Suprapubic skin (tissue), 4 donors: ENCODE measurements at regions not wholly inside any gene's neighbourhood (a gene's known extent, or its start where the extent isn't known, plus 50 kb on each side); places are given as distances from the start of the nearest gene placed in this dataset.

Source experiments
- DNase-seq, 2 donors: peaks; one replicate each; pipeline ENCODE4 v3.0.0-alpha.2; 2019; ENCODE audit warnings: low spot score in 2 of 2
- H3K27ac ChIP-seq: fragments of 200-600 bp; sonication (generic); one replicate; pipeline ENCODE4 v1.5.1; 2019
- H3K27me3 ChIP-seq: fragments of 200-600 bp; sonication (generic); one replicate; pipeline ENCODE4 v1.5.1; 2019
- H3K36me3 ChIP-seq: fragments of 200-600 bp; sonication (generic); one replicate; pipeline ENCODE4 v1.5.1; 2019
- H3K4me1 ChIP-seq: fragments of 200-600 bp; sonication (generic); one replicate; pipeline ENCODE4 v1.5.1; 2019
- H3K4me3 ChIP-seq: fragments of 200-600 bp; sonication (generic); one replicate; pipeline ENCODE4 v1.5.1; 2019; ENCODE audit warnings: mild to moderate bottlenecking
- H3K9me3 ChIP-seq: fragments of 200-600 bp; sonication (generic); one replicate; pipeline ENCODE4 v1.5.1; 2019
- CTCF ChIP-seq, 2 donors: fragments of 200-600 bp in 1 of 2; fragments of 450-650 bp in 1 of 2; sonication (generic) in 1 of 2; IDR thresholded peaks; one replicate each; pipeline ENCODE4 v1.5.1; 2016 to 2019; ENCODE audit warnings: antibody characterized with exemption in 2 of 2, mild to moderate bottlenecking in 1 of 2, moderate library complexity in 1 of 2
- EP300 ChIP-seq: sonication (generic); formaldehyde crosslinking; IDR thresholded peaks from one replicate; pipeline ENCODE4 v1.6.1; 2017; ENCODE audit warnings: antibody characterized with exemption
- POLR2A ChIP-seq, 2 donors: fragments of 450-650 bp; IDR thresholded peaks; one replicate each; pipeline ENCODE4 v1.6.1; 2017; ENCODE audit warnings: antibody characterized with exemption in 2 of 2, mild to moderate bottlenecking in 2 of 2, moderate library complexity in 2 of 2
- POLR2AphosphoS5 ChIP-seq, 3 donors: sonication (generic); formaldehyde crosslinking; IDR thresholded peaks; one replicate each; pipeline ENCODE4 v1.6.1; 2017; ENCODE audit warnings: antibody characterized with exemption in 3 of 3
- WGBS: methylation state at CpG from one replicate; pipeline ENCODE4 v1.1.5; 2018; 5-methylcytosine and 5-hydroxymethylcytosine counted together

- no peak for DNase-seq
- no peak for TF ChIP-seq CTCF (IDR thresholded peaks at IDR 0.05)
- no peak for TF ChIP-seq POLR2A (IDR thresholded peaks at IDR 0.05)
- no peak for TF ChIP-seq EP300
- no peaks in the 10 kb centered on the region for H3K36me3 ChIP-seq
- H3K9me3 ChIP-seq: no peaks in the 10 kb centered on the region
- WGBS: 89% methylated on average over 3 of the region's 3 CpGs
- H3K27me3 ChIP-seq: no peaks in the 10 kb centered on the region
- no peak overlapping the region for H3K4me3 ChIP-seq
- H3K27ac ChIP-seq: no peak overlapping the region
- H3K4me1 ChIP-seq: no peaks in the 10 kb centered on the region
Observed at GRCh38 chr20:11356061-11356460, 561.6 kb upstream of the BTBD3 start.

- TF ChIP-seq POLR2A (IDR thresholded peaks at IDR 0.05) (no peak), EP300 (no peak), CTCF (IDR thresholded peaks at IDR 0.05) (no peak), POLR2AphosphoS5 (IDR thresholded peaks at IDR 0.05) (no peak)
- no peak overlapping the region for H3K4me3 ChIP-seq
- H3K9me3 ChIP-seq: no peaks in the 10 kb centered on the region
- no peak for DNase-seq
- 93% methylated on average over 3 of the region's 3 CpGs for WGBS
- no peak overlapping the region for H3K27ac ChIP-seq
- H3K4me1 ChIP-seq: peaks cover 3% of the 10 kb centered on the region
- no peaks in the 10 kb centered on the region for H3K36me3 ChIP-seq
- H3K27me3 ChIP-seq: no peaks in the 10 kb centered on the region
Observed at GRCh38 chr20:11362450-11362849, 555.2 kb upstream of the BTBD3 start.

GRCh38 chr20:11364736-11365135, 553.0 kb upstream of the BTBD3 start:
- no peaks in the 10 kb centered on the region for H3K27me3 ChIP-seq
- H3K36me3 ChIP-seq: no peaks in the 10 kb centered on the region
- no peak for DNase-seq
- 98% methylated on average over 5 of the region's 5 CpGs for WGBS
- peaks cover 15% of the 10 kb centered on the region for H3K4me1 ChIP-seq
- H3K4me3 ChIP-seq: no peak overlapping the region
- no peak overlapping the region for H3K27ac ChIP-seq
- H3K9me3 ChIP-seq: no peaks in the 10 kb centered on the region
- TF ChIP-seq POLR2A (IDR thresholded peaks at IDR 0.05) (no peak), POLR2AphosphoS5 (IDR thresholded peaks at IDR 0.05) (no peak), EP300 (no peak), CTCF (IDR thresholded peaks at IDR 0.05) (no peak)

GRCh38 chr20:11366660-11367059, 551.0 kb upstream of the BTBD3 start:
- Histone ChIP-seq H3K36me3 (no peaks in the 10 kb centered on the region), H3K9me3 (no peaks in the 10 kb centered on the region), H3K4me1 (peaks cover 18% of the 10 kb centered on the region), H3K27me3 (no peaks in the 10 kb centered on the region), H3K4me3 (no peak overlapping the region), H3K27ac (no peak overlapping the region)
- WGBS: 88% methylated on average over 4 of the region's 4 CpGs
- DNase-seq: no peak
- TF ChIP-seq POLR2A (IDR thresholded peaks at IDR 0.05): no peak

- no peak overlapping the region for H3K27ac ChIP-seq
- no peaks in the 10 kb centered on the region for H3K27me3 ChIP-seq
- H3K9me3 ChIP-seq: no peaks in the 10 kb centered on the region
- TF ChIP-seq POLR2AphosphoS5 (IDR thresholded peaks at IDR 0.05): no peak
- no peak for TF ChIP-seq CTCF (IDR thresholded peaks at IDR 0.05)
- no peak for TF ChIP-seq POLR2A (IDR thresholded peaks at IDR 0.05)
- TF ChIP-seq EP300: no peak
- no peak overlapping the region for H3K4me3 ChIP-seq
- H3K36me3 ChIP-seq: no peaks in the 10 kb centered on the region
- no peak for DNase-seq
- WGBS: 23% methylated on average over 4 of the region's 4 CpGs
- peaks cover 27% of the 10 kb centered on the region for H3K4me1 ChIP-seq
Observed at GRCh38 chr20:11368499-11368898, 549.2 kb upstream of the BTBD3 start.

- WGBS: 95% methylated on average over 12 of the region's 12 CpGs
- TF ChIP-seq POLR2AphosphoS5 (IDR thresholded peaks at IDR 0.05): no peak
- TF ChIP-seq POLR2A (IDR thresholded peaks at IDR 0.05): no peak
- no peak for TF ChIP-seq EP300
- TF ChIP-seq CTCF (IDR thresholded peaks at IDR 0.05): no peak
- H3K9me3 ChIP-seq: no peaks in the 10 kb centered on the region
- DNase-seq: no peak
- peaks cover 30% of the 10 kb centered on the region for H3K4me1 ChIP-seq
- H3K27me3 ChIP-seq: no peaks in the 10 kb centered on the region
- no peaks in the 10 kb centered on the region for H3K36me3 ChIP-seq
- no peak overlapping the region for H3K4me3 ChIP-seq
- H3K27ac ChIP-seq: no peak overlapping the region
Observed at GRCh38 chr20:11368965-11369711, 548.6 kb upstream of the BTBD3 start.
